HEK293T (cell line): ENCODE measurements at regions not wholly inside any gene's neighbourhood (a gene's known extent, or its start where the extent isn't known, plus 50 kb on each side); places are given as distances from the start of the nearest gene placed in this dataset.

Experiments
- BHLHE40 ChIP-seq: fragments of 450-650 bp; IDR thresholded peaks from 2 replicates; pipeline ENCODE4 v1.6.1; 2016; ENCODE audit warnings: mild to moderate bottlenecking, moderate library complexity, borderline replicate concordance
- CTBP1 ChIP-seq: fragments of 450-650 bp; IDR thresholded peaks from 2 replicates; pipeline ENCODE4 v1.6.1; 2016; ENCODE audit warnings: borderline replicate concordance
- ELF4 ChIP-seq: fragments of 450-650 bp; IDR thresholded peaks from 2 replicates; pipeline ENCODE4 v1.6.1; 2017; ENCODE audit warnings: antibody characterized with exemption
- FOXM1 ChIP-seq: fragments of 450-650 bp; IDR thresholded peaks from 2 replicates; pipeline ENCODE4 v1.6.1; 2017; ENCODE audit warnings: mild to moderate bottlenecking, borderline replicate concordance
- HDGF ChIP-seq: fragments of 450-650 bp; IDR thresholded peaks from 2 replicates; pipeline ENCODE4 v1.6.1; 2017; ENCODE audit warnings: antibody characterized with exemption, borderline replicate concordance
- LEF1 ChIP-seq: fragments of 450-650 bp; IDR thresholded peaks from 2 replicates; pipeline ENCODE4 v1.6.1; 2017; ENCODE audit warnings: mild to moderate bottlenecking, borderline replicate concordance
- NFRKB ChIP-seq: fragments of 450-650 bp; IDR thresholded peaks from 2 replicates; pipeline ENCODE4 v1.6.1; 2016; ENCODE audit warnings: mild to moderate bottlenecking, moderate library complexity
- SP1 ChIP-seq: fragments of 450-650 bp; IDR thresholded peaks from 2 replicates; pipeline ENCODE4 v1.6.1; 2017
- SUZ12 ChIP-seq: fragments of 450-650 bp; IDR thresholded peaks from 2 replicates; pipeline ENCODE4 v1.6.1; 2016; ENCODE audit warnings: mild to moderate bottlenecking

GRCh38 chr12:93019975-93020630 lies 91.0 kb upstream of the EEA1 start:
- TF ChIP-seq NFRKB: no peak
- TF ChIP-seq HDGF: no peak
- TF ChIP-seq SP1: no peak
- TF ChIP-seq BHLHE40: no peak
- no peak for TF ChIP-seq ELF4
- TF ChIP-seq FOXM1: no peak
- TF ChIP-seq CTBP1: no peak
- no peak for TF ChIP-seq LEF1
- no peak for TF ChIP-seq SUZ12
